DMS114 treated with DMSO at 0.1 percent for 48 hours (cell line): ENCODE measurements at regions not wholly inside any gene's neighbourhood (a gene's known extent, or its start where the extent isn't known, plus 50 kb on each side); places are given as distances from the start of the nearest gene placed in this dataset.
"Not testable (repeated sequence)": the region's sequence is repeated elsewhere in the genome, so short reads cannot be mapped to it uniquely, and the experiment has no call there.

Source experiments
- DNase-seq: peaks from one replicate; lab custom pipeline; 2025; ENCODE audit not compliant: unreplicated experiment; lab: John Stamatoyannopoulos, UW

DNA sequence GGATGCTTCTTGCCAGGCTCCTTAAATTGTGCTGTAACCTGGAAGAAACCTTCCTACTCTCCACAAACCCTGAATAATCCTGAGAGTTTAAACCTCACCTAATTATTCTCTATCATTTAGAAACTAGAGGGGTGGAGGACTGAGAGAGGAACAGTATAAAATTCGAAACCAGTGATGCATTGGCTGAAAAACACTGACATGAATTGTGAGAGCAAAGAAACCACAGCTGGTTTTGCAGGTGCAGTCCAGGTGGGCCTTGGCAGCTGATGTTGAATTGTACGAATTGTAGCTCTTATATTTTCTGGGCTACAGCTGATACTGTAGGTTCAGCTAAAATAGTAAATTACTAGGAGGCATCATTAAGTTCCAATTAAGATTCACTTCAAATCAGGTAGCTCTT is 227.0 kb upstream of the SLITRK5 start:
- no peak for DNase-seq

DNA sequence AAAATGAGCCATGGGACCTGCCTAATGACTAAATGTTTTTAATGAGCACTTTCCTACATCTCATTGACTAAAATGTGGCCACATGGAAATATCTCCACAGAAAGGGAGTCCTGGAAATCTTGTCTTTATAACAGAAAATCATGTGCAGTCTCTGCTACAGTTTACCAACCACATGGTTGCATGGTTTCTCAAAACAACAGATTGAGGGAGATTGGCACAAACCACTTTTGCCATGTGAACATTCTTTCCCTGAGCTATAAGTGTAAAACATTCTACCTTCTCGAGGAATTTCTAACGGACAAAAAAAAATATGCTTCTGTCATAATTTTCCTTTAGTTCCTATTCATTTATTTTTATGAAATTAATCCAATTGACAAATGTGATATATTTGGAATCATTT is 218.9 kb upstream of the SLITRK5 start:
- no peak for DNase-seq

DNA sequence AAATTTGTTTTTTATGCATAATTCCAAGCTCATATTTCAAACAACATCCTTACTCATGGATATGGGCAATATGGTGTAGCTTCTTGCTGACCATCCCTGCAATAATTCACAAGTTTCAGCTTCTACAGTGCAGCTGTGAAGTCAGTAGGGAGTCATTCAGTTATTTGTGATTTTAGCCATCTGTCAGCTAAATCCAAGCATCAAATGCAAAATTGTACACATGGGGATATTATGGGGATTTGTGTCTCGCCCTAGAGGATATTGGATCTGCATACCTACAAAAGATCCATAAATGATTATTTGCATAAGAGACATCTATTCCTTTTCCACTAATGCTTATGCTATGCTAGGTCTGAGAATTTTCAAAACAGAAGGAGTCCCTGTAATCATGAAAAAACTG is 217.9 kb upstream of the SLITRK5 start:
- no peak for DNase-seq

DNA sequence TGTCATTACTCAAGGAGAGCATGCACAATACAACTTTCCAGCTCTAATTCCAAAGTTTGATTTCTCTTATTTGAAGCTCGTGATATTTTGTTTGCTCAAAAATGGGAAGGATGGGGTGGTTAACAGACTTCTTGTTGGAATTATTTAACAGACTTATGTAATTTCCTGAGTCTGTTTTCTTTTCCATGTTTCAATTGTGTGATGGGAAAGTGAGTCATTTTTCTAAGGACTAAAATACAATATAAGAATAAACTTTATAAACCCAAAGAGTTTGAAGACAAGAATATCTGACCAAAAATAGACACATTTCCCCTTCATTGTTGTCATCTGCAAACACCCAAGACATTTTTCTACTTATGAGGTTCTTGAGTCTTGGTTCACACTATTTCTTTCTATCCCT is 211.8 kb upstream of the SLITRK5 start:
- no peak for DNase-seq

DNA sequence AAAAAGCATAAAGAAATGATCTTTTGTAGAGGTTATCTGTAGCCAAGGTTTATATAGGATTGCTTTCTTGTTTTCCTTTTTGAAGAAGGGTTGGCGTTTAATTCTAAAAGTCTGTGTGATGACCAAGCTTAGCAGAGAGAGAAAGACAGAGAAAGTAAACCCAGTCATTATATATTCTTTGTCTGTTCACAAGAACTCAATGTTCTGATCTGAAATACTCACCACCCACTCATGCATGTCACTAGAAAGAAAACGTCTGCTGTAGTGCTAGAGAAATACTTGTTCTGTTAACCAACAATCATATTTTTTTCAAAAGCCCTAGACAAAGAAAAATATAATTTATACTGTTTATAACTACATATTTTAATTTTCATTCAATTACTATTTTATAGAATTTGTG is 173.7 kb upstream of the SLITRK5 start:
- no peak for DNase-seq

DNA sequence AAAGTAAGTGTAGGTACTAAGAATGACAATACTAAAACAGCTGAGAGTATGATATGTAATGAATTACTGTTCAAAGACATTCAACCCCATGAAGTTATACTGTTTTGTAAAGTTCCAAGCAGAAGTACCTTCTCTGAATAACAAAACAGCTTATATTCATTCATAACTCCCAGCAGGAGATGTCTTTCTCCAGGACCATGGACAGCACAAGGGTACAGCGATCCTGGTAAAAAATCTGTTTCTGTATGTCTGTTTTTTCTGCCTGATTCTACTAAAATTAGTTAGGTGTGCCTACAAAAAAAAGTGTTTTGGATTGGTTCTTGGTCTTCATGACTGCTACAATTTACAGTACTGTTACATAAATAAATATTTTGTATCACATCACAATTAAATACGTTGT is 172.5 kb upstream of the SLITRK5 start:
- DNase-seq, result no peak

DNA sequence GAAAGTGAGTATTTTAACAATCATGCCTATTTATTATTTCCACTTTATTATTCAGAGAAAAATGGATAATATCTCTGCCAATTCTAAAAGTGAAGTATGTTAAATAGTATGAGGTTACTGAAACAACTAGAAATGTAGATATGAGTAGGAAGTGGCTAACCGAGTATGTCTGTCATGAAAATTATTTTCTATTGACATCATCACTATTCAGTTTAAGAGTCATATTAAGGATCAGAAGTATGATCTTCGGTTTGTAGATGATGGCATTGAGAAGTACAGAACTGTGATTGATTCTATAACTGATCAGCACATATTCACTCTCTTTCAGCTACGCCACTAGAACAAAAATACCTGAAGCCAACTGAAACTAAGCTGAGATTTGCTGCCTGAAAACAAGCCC is 146.4 kb upstream of the SLITRK5 start:
- no peak for DNase-seq

DNA sequence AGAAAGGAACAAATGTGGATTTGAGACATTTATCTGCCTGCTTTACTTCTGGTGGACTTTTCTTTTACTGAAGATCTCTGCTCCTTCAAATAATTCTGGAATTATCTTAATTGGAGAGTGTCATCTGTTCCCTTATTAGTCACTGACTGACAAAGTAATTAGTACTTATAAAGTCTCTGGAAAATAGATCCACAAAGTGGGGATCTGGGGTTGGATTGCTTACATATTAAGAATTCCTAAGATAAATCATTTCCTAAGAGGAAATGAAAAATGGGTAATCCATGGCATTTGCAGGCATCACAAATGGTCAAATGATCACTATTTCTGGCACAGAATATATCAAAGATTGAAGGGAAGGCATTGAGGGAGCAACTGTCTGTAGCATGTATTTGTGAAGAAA is 137.4 kb upstream of the SLITRK5 start:
- no peak for DNase-seq

DNA sequence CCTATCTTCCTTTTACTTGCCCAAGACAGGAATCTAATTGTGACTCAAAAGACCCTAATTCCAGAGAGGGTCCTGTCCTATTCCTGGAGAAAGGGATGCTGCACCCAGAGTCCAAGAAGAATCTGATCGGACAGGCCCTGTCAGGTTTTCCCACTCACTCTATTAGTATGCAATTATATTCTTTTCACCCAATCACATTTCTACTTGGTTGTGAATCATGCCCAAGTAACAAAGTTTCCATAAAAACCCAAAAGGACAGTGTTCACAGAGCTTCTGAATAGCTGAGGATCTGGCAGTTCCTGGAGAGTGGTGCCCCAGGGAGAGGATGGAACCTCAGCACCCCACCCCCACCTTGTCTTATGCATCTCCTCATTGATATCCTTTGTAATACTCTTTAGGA is 135.3 kb upstream of the SLITRK5 start:
- no peak for DNase-seq

DNA sequence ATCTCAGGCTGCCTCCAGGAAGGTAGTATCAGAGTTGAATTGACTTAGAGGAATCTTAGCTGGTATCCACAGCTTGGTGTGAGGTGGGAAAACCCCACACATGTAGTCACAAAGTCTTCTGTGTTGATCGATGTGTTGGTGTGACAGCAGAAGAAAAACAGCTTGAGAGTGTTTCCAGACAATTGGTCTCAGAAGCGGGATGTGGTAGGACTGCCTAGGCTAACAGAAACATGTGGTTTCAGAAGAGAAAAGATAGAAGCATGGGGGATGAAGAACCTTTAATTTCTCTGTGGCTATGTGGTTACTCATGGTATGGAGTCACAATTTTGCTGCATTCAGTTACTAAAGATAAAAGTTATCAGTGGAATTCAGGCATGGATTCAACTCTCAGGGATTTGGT is 134.7 kb upstream of the SLITRK5 start:
- DNase-seq, result no peak

DNA sequence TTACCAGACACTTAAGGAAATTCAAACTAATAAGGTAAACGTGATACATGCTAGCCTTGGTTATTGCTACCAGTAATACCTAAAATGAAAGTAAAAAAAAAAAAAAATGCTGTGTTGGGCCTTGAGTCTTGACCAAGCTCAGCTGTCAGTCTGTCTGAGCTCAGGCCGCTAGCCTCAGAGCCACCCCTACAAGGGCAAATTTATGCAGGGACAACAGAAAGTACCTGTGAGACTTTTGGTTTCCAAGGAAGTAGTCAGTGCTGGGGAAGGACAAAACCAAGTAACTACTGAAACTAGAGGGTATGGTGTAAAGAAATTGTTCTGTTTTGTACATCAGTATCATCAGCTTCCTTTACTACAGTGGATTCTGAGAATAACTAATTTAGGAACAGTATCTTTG is 134.3 kb upstream of the SLITRK5 start:
- DNase-seq, result no peak

DNA sequence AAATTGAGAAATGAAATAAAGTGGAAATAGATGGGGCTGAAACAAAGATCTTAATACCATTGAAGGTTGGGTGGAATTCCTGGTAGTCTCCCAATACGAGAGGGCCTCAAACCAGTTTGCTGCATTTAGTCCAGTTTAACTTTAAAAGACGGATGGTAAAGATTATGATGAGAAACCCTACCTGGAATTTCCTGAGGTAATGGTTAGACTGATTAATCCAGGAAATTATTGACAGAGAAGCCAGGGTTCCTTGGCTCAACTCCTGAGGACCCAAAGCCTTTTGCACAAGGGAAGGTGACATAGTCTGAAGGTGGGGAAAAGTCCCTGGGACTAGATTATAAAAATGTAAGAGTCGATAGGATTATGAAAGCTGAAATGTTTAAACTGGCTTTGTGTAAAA is 133.2 kb upstream of the SLITRK5 start:
- no peak for DNase-seq

DNA sequence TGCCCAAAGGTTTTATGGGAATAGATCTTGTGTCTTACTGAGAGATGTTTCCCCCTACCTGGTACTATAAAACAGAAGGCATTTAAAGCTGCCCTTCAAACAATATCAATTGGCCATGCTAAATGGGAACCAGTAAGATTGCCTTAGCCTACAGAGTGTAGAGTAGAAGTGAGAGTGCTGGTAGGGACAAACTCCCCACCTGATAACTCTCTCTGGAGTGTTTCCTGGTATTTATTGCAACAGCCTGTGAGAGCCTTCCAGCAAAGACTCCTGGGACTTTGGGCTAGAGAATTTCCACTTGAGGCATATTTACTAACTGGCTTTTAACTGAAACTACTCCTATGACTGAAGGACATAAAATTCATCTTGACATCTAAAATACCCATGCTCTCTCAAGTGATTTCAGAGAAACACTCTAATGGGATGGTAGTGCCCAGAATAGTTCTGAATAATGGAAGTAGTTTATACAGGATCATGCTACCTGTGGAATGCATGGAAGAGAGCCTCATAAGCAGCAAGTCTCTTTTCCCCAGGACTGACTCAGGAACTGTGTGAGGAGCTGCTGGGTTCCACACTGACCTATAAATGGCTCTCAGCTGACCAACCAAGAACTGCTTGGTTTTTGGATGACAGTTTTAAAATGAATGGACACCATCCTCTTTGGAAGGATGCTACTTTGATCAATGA is 132.7 kb upstream of the SLITRK5 start:
- no peak for DNase-seq

DNA sequence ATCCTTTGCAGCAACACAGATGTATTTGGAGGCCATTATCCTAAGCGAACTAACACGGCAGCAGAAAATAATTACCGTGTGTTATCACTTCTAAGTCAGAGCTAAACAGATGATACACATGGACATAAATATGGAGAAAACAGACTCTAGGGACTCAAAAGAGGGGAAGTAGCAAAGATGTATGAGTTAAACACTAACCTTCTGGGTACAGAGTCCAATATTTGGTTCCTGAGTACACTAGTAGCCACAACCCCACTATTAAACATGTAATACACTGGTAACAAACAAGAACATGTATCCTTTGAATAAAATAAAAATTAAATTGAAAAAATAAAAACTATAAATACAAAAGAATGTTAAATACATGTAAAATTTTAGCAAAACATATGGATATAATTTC is 118.0 kb upstream of the SLITRK5 start:
- DNase-seq, result no peak

DNA sequence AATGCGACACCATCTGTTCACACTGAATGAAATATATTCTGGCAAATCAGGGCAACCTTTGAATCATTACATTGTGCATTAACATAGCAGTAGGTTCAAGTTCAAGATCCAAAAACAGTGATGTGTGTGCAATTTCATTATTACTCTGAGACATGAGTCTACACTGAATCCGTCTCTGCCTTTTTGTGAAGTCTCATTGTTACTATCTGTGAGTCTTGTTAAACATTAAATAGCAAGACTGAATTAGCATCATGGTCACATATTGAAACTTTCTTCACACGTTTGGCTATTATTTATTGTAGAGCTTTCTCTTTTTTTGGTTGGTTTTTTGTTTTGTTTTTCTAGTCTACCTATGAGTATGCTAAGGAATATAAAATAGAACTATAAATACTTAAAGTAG is 117.1 kb upstream of the SLITRK5 start:
- DNase-seq, result no peak

DNA sequence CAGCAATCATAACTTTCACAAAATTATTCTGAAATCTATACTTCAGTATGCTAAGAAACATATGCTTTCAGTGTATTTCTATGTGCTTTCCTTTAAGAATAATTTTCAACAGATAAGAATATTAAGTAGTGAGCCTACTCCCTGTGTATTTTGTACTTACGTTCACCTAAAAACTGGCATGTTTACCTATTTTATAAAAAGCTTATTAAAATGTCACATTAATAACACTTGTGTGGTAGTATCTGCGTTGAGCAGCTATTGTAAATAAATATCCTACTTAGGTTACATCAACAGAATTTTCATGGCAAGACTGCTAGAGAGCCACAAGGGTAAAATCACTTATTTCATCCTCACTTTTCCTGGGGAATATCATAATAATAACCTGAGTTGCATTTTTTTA is 113.4 kb upstream of the SLITRK5 start:
- DNase-seq, result no peak

DNA sequence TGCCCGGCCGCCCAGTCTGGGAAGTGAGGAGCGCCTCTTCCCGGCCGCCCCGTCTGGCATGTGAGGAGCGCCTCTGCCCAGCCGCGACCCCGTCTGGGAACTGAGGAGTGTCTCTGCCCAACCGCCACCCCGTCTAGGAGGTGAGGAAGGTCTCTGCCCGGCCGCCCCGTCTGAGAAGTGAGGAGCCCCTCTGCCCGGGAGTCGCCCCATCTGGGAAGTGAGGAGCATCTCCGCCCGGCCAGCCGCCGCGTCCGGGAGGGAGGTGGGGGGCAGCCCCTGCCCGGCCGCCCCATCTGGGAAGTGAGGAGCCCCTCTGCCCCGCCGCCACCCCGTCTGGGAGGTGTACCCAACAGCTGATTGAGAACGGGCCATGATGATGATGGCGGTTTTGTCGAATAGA is 109.6 kb upstream of the SLITRK5 start:
- DNase-seq, result not testable (repeated sequence)

DNA sequence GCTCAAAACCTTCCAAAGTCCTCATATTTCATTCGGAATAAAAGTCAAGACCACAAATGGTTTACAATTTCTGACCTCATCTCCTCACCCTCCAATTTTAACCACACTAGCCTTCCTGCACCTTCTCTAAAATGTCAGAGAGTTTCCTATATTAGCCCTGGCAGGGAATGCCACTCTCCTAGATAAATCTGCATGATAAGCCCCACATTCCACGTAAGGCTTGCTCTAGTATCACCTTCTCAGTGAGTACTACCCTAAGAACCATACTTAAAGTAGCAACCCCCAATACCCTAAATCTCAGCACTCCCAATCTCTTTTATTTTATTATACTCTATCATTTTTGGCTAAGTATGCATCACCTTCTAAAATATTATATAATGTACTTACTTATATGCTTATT is 100.5 kb upstream of the SLITRK5 start:
- DNase-seq, result no peak

DNA sequence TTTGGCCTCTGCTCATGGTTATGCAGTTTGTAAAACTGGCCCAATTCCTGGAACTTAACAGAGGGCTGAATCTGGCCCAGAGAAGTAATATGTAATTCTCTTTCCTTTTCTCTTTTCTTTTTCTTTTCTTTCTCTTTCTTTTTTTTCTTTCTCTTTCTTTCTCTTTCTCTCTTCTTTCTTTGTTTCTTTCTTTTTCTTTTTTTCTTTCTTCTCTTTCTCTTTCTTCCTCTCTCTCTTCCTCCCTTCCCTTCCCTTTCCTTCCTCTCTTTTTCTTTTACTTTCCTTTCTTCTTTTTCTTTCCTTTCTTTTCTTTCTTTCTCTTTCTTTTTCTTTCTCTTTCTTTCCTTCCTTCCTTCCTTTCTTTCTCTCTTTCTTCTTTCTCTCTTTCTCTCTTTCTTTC is 88.8 kb upstream of the SLITRK5 start:
- no peak for DNase-seq

DNA sequence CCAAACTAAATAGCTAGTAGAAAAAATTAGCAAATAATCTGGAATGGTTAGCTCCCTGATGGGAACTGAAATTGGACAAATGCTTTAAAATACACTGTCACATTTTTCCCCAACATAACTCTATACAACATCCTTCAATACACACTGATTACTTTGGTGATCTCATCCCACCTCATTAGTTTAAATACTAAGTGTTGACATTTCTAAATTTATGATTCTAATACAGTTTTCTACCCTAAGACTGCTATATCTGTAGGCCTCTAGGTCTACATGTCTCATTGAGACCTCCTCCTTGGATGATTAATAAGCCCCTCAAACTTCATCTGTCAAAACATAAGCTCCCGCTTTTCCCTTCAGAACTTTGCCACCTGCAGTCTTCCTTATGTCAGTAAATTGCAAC is 80.7 kb upstream of the SLITRK5 start:
- DNase-seq, result no peak

DNA sequence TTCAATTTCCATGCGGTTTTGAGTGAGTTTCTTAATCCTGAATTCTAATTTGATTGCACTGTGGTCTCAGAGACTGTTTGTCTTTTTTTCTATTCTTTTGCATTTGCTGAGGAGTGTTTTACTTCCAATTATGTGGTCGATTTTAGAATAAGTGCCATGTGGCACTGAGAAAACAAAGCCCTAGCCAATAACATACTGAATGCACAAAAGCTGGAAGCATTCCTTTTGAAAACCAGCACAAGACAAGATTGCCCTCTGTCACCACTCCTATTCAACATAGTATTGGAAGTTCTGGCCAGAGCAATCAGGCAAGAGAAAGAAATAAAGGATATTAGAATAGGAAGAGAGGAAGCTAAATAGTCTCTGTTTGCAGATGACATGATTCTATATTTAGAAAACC is 66.7 kb upstream of the SLITRK5 start:
- DNase-seq, result not testable (repeated sequence)

DNA sequence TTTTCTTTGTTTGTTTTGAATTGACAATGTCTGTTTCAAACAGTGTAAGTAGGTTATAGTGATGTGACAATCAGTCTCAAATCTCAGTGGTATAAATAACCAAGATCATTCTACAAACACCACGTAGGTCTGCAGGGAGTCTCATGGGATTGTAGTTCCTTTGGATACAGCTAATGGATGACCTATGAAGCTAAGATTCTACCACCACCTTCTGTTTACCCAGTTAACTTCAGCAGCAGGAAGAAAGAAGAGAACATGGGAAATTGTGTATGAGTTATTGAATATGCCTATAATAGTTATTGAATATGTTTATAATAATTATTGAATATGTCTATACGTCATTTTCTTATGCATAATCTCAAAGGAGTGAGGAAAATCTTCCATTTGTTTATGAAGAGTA is 63.9 kb upstream of the SLITRK5 start:
- DNase-seq, result no peak

DNA sequence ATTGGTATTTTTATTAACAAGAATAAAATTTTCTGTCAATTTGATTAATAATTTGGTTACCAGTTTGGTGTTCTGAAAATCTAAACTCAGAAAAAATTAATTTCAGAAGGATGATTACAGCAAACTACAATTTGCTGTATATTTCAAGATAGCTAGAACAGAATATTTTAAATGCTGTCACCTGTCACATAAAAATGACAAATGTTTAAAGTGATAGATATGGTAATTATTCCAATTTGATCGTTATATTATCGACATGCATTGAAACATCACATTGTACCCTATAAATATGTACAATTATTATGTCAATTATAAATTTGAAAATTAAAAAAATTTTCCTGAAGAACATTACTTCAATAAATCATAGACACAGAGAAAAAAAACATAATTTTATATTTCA is 56.9 kb upstream of the SLITRK5 start:
- DNase-seq, result no peak
